ENCODE measurements at regions not wholly inside any gene's neighbourhood (a gene's known extent, or its start where the extent isn't known, plus 50 kb on each side); places are given as distances from the start of the nearest gene placed in this dataset.
"Not testable (repeated sequence)": the region's sequence is repeated elsewhere in the genome, so short reads cannot be mapped to it uniquely, and the experiment has no call there.

GRCh38 chr13:81171065-81171647 is 830.2 kb upstream of the SPRY2 start:
- Mint-ChIP-seq H3K27ac (no peak overlapping the region), H3K9me3 (peaks cover 7 to 11% of the 10 kb centered on the region in 2 donors), H3K36me3 (no peaks in the 10 kb centered on the region)
- ATAC-seq = no peak
- DNase-seq (ENCODE audit: low spot score in 2 of 2) = no peak

- ATAC-seq; H3K27ac Mint-ChIP-seq; DNase-seq (ENCODE audit: low spot score in 2 of 2); H3K36me3 Mint-ChIP-seq: not testable (repeated sequence)
- peaks cover 13 to 22% of the 10 kb centered on the region in 2 donors for H3K9me3 Mint-ChIP-seq
Observed at GRCh38 chr13:81163823-81164222, 822.9 kb upstream of the SPRY2 start.

- H3K36me3 Mint-ChIP-seq = no peaks in the 10 kb centered on the region
Observed at GRCh38 chr13:81153478-81153877, 812.6 kb upstream of the SPRY2 start.

GRCh38 chr13:81148822-81149221 is 807.9 kb upstream of the SPRY2 start:
- H3K9me3 Mint-ChIP-seq = peaks cover 18 to 25% of the 10 kb centered on the region in 2 donors
- H3K27ac Mint-ChIP-seq = no peak overlapping the region
- ATAC-seq (no peak), DNase-seq (ENCODE audit: low spot score in 2 of 2) (no peak)
- peaks cover 0 to 6% of the 10 kb centered on the region in 2 donors for H3K36me3 Mint-ChIP-seq

More at GRCh38 chr13:81153478-81153877, 812.6 kb upstream of the SPRY2 start:
- no peak overlapping the region for H3K27ac Mint-ChIP-seq
- ATAC-seq (no peak), DNase-seq (ENCODE audit: low spot score in 2 of 2) (no peak)
- peaks cover 13% of the 10 kb centered on the region in 2 donors for H3K9me3 Mint-ChIP-seq

GRCh38 chr13:81146576-81146975 is 805.6 kb upstream of the SPRY2 start:
- not testable (repeated sequence) for ATAC-seq; H3K27ac Mint-ChIP-seq; DNase-seq (ENCODE audit: low spot score in 2 of 2); H3K36me3 Mint-ChIP-seq
- peaks cover 17 to 25% of the 10 kb centered on the region in 2 donors for H3K9me3 Mint-ChIP-seq

GRCh38 chr13:81142306-81142999 is 801.5 kb upstream of the SPRY2 start:
- no peak for ATAC-seq
- Mint-ChIP-seq H3K36me3 (peaks cover 0 to 3% of the 10 kb centered on the region in 2 donors), H3K9me3 (peaks cover 10 to 13% of the 10 kb centered on the region in 2 donors), H3K27ac (no peak overlapping the region)
- no peak for DNase-seq (ENCODE audit: low spot score in 2 of 2)

- no peak for DNase-seq (ENCODE audit: low spot score in 2 of 2)
- Mint-ChIP-seq H3K9me3 (peaks cover 7 to 10% of the 10 kb centered on the region in 2 donors), H3K27ac (no peak overlapping the region), H3K36me3 (no peaks in the 10 kb centered on the region)
- ATAC-seq = no peak
Observed at GRCh38 chr13:81140675-81141074, 799.7 kb upstream of the SPRY2 start.

- H3K36me3 Mint-ChIP-seq = no peaks in the 10 kb centered on the region
Observed at GRCh38 chr13:81139987-81140386, 799.1 kb upstream of the SPRY2 start.

GRCh38 chr13:81138353-81138980 is 797.5 kb upstream of the SPRY2 start:
- Mint-ChIP-seq H3K9me3 (peaks cover 5 to 7% of the 10 kb centered on the region in 2 donors), H3K36me3 (no peaks in the 10 kb centered on the region), H3K27ac (no peak overlapping the region)
- DNase-seq (ENCODE audit: low spot score in 2 of 2) (no peak), ATAC-seq (no peak)

More at GRCh38 chr13:81139987-81140386, 799.1 kb upstream of the SPRY2 start:
- no peak for DNase-seq (ENCODE audit: low spot score in 2 of 2)
- H3K9me3 Mint-ChIP-seq = peaks cover 6 to 7% of the 10 kb centered on the region in 2 donors
- ATAC-seq = no peak
- no peak overlapping the region for H3K27ac Mint-ChIP-seq

GRCh38 chr13:81133066-81133465 is 792.1 kb upstream of the SPRY2 start:
- peaks cover 11 to 19% of the 10 kb centered on the region in 2 donors for H3K9me3 Mint-ChIP-seq
- DNase-seq (ENCODE audit: low spot score in 2 of 2) = no peak
- no peak for ATAC-seq
- no peak overlapping the region for H3K27ac Mint-ChIP-seq
- no peaks in the 10 kb centered on the region for H3K36me3 Mint-ChIP-seq

GRCh38 chr13:81117416-81117815 is 776.5 kb upstream of the SPRY2 start:
- DNase-seq (ENCODE audit: low spot score in 2 of 2) (no peak), ATAC-seq (no peak)
- Mint-ChIP-seq H3K36me3 (no peaks in the 10 kb centered on the region), H3K27ac (no peak overlapping the region), H3K9me3 (peaks cover 4 to 9% of the 10 kb centered on the region in 2 donors)

- DNase-seq (ENCODE audit: low spot score in 2 of 2) (no peak), ATAC-seq (no peak)
- no peaks in the 10 kb centered on the region for H3K36me3 Mint-ChIP-seq
- H3K9me3 Mint-ChIP-seq = peaks cover 4 to 9% of the 10 kb centered on the region in 2 donors
- H3K27ac Mint-ChIP-seq = no peak overlapping the region
Observed at GRCh38 chr13:81116461-81117282, 775.7 kb upstream of the SPRY2 start.

- no peak for ATAC-seq
- DNase-seq (ENCODE audit: low spot score in 2 of 2) = no peak
- Mint-ChIP-seq H3K36me3 (no peaks in the 10 kb centered on the region), H3K27ac (no peak overlapping the region), H3K9me3 (peaks cover 9 to 12% of the 10 kb centered on the region in 2 donors)
Observed at GRCh38 chr13:81109026-81109425, 768.1 kb upstream of the SPRY2 start.

GRCh38 chr13:81106348-81106747 is 765.4 kb upstream of the SPRY2 start:
- Mint-ChIP-seq H3K27ac (no peak overlapping the region), H3K36me3 (no peaks in the 10 kb centered on the region), H3K9me3 (peaks cover 8 to 9% of the 10 kb centered on the region in 2 donors)
- ATAC-seq (no peak), DNase-seq (ENCODE audit: low spot score in 2 of 2) (no peak)

GRCh38 chr13:81104035-81104715 is 763.2 kb upstream of the SPRY2 start:
- no peaks in the 10 kb centered on the region for H3K36me3 Mint-ChIP-seq
- ATAC-seq (no peak), DNase-seq (ENCODE audit: low spot score in 2 of 2) (no peak)
- no peak overlapping the region for H3K27ac Mint-ChIP-seq
- peaks cover 8 to 13% of the 10 kb centered on the region in 2 donors for H3K9me3 Mint-ChIP-seq

GRCh38 chr13:81102066-81102465 is 761.1 kb upstream of the SPRY2 start:
- not testable (repeated sequence) for DNase-seq (ENCODE audit: low spot score in 2 of 2); H3K27ac Mint-ChIP-seq; ATAC-seq; H3K36me3 Mint-ChIP-seq
- peaks cover 0 to 11% of the 10 kb centered on the region in 2 donors for H3K9me3 Mint-ChIP-seq
